ENCODE measurements at regions not wholly inside any gene's neighbourhood (a gene's known extent, or its start where the extent isn't known, plus 50 kb on each side); places are given as distances from the start of the nearest gene placed in this dataset.
"Not testable (repeated sequence)": the region's sequence is repeated elsewhere in the genome, so short reads cannot be mapped to it uniquely, and the experiment has no call there.

DNA sequence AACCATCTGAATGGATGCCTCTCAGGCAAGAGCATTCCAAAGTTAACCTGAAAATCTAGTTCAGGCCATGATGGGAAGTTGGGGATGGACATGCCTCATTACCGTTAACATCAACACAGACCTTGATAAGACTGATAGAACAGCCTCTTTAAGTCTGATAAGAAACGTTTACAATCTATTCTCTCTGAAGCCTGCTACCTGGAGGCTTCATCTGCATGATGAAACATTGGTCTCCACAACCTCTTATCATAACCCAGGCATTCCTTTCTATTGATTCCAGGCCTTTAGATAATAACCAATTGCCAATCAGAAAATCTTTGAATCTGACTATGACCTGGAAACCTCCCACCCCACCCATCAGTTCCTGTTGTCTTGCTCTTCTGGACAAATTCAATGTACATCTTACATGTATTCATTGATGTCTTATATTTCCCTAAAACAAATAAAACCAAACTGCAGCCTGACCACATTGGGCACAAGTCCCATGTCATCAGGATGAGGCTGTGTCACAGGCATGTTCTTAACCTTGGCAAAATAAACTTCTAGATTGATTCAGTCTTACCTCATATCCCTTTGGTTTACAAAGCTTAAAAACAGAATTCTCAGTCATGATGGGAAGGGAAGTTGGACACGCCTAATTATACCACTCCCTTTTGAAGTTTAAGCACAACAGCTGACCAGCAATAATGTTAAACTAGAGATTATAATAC, 843.8 kb upstream of the SPRY2 start:
- 66 to 73% (median 68%) methylated on average over 3 of the region's 3 CpGs for WGBS, 4 donors
- H3K27me3 ChIP-seq: no peaks in the 10 kb centered on the region
- H3K4me3 ChIP-seq: no peak overlapping the region
- H3K4me1 ChIP-seq (replicated peaks in 1 of 2): no peaks in the 10 kb centered on the region
- H3K27ac ChIP-seq: no peak overlapping the region
- intact Hi-C loops (cut with DNase I): no loop called here
- H3K36me3 ChIP-seq (replicated peaks in 1 of 2): no peaks in the 10 kb centered on the region
- DNase-seq: no peak
- TF ChIP-seq CTCF (IDR thresholded peaks at IDR 0.05) (no peak), POLR2A (IDR thresholded peaks at IDR 0.05) (no peak)
- no peaks in the 10 kb centered on the region for H3K9me3 ChIP-seq (replicated peaks in 1 of 3)

DNA sequence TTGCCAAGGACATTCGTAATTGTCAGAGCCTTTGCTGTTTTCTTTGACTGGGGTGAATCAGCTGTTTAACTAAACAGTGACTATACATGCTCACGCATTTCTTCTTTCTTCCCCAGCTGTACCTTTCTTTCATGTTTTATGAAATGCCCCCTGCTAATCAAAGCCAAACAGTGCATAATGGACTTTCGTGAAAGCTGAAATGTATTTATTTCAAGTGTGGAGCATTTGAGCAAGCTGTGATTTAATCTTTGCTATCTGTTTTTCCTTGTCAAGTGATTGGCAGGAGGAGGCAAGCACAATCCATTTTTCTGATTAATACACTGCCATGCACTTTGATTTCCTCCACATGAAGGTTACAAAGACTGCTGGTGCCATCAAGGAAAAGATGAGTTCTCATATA, 831.7 kb upstream of the SPRY2 start:
- intact Hi-C loops (cut with DNase I): loop anchor here in 1 of 2 donors (10.0 kb wide), 1 partner anchor 1152 kb away; no protein-coding TSS in a partner anchor
- Histone ChIP-seq H3K36me3 (replicated peaks in 1 of 2) (no peaks in the 10 kb centered on the region), H3K27me3 (no peaks in the 10 kb centered on the region), H3K27ac (no peak overlapping the region), H3K9me3 (replicated peaks in 1 of 3) (no peaks in the 10 kb centered on the region), H3K4me1 (replicated peaks in 1 of 2) (no peaks in the 10 kb centered on the region), H3K4me3 (no peak overlapping the region)
- 67 to 79% (median 75%) methylated on average over 3 of the region's 3 CpGs for WGBS, 4 donors
- no peak for TF ChIP-seq CTCF (IDR thresholded peaks at IDR 0.05)
- TF ChIP-seq POLR2A (IDR thresholded peaks at IDR 0.05): no peak
- no peak for DNase-seq

DNA sequence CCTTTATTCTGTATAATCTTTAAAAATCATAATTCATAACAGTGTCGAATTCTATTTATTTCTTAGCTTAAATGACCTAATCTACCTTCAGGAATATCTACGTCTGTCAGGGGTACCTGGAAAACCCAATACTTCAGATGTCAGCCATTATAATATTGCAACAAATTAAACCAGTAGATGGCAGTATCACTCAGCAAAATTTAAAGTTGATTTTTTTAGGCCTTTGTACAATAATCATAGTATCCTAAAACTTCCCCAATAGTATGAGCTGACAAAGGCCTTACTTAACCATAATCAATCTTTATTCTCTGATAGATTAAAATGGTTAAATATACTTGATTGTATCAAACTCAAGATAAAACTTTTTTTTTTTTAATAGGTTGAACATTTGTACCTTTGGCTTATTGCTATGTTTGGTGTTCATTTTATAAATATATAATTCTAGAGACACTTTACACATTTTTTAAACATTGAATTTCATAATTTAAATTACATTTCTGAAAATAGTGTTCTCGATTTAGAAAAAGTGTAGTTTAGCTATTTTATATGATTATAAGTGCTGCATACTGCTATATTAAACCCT, 830.2 kb upstream of the SPRY2 start:
- DNase-seq: no peak
- no peak for TF ChIP-seq POLR2A (IDR thresholded peaks at IDR 0.05)
- peak; percentile 26 to 65 (median 36) for TF ChIP-seq CTCF (IDR thresholded peaks at IDR 0.05)
- intact Hi-C loops (cut with DNase I): loop anchor here in 1 of 2 donors (10.0 kb wide), 1 partner anchor 1154 kb away; no protein-coding TSS in a partner anchor
- Histone ChIP-seq H3K36me3 (replicated peaks in 1 of 2) (no peaks in the 10 kb centered on the region), H3K9me3 (replicated peaks in 1 of 3) (no peaks in the 10 kb centered on the region), H3K4me3 (no peak overlapping the region), H3K27ac (no peak overlapping the region), H3K4me1 (replicated peaks in 1 of 2) (no peaks in the 10 kb centered on the region), H3K27me3 (no peaks in the 10 kb centered on the region)
- WGBS, 4 donors: 12 to 19% (median 17%) methylated on average over 3 of the region's 3 CpGs

DNA sequence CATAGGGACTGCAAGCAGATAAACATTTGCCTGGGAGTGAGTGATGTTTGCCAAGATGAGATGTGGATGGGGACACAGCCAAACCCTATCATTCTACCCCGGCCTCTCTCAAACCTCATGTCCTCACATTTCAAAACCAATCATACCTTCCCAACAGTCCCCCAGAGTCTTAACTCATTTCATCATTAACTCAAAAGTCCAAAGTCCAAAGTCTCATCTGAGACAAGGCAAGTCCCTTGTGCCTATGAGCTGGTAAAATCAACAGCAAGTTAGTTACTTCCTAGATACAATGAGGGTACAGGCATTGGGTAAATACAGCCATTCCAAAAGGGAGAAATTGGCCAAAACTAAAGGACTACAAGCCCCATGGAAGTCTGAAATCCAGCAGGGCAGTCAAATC, 822.9 kb upstream of the SPRY2 start:
- DNase-seq; H3K4me3 ChIP-seq; H3K4me1 ChIP-seq (replicated peaks in 1 of 2); H3K27ac ChIP-seq; H3K36me3 ChIP-seq (replicated peaks in 1 of 2); H3K27me3 ChIP-seq; H3K9me3 ChIP-seq (replicated peaks in 1 of 3); intact Hi-C loops (cut with DNase I): not testable (repeated sequence)
- WGBS, 4 donors: 67 to 91% (median 86%) methylated on average over 1 of the region's 1 CpG

- intact Hi-C loops (cut with DNase I): no loop called here
- Histone ChIP-seq H3K4me3 (no peak overlapping the region), H3K27ac (no peak overlapping the region), H3K4me1 (replicated peaks in 1 of 2) (no peaks in the 10 kb centered on the region), H3K27me3 (no peaks in the 10 kb centered on the region), H3K9me3 (replicated peaks in 1 of 3) (no peaks in the 10 kb centered on the region), H3K36me3 (replicated peaks in 1 of 2) (no peaks in the 10 kb centered on the region)
- TF ChIP-seq CTCF (IDR thresholded peaks at IDR 0.05) (no peak), POLR2A (IDR thresholded peaks at IDR 0.05) (no peak)
- 80 to 91% (median 82%) methylated on average over 2 of the region's 2 CpGs for WGBS, 4 donors
- no peak for DNase-seq
Observed at GRCh38 chr13:81153478-81153877, 812.6 kb upstream of the SPRY2 start.
